ENCODE measurements at regions not wholly inside any gene's neighbourhood (a gene's known extent, or its start where the extent isn't known, plus 50 kb on each side); places are given as distances from the start of the nearest gene placed in this dataset.

DNA sequence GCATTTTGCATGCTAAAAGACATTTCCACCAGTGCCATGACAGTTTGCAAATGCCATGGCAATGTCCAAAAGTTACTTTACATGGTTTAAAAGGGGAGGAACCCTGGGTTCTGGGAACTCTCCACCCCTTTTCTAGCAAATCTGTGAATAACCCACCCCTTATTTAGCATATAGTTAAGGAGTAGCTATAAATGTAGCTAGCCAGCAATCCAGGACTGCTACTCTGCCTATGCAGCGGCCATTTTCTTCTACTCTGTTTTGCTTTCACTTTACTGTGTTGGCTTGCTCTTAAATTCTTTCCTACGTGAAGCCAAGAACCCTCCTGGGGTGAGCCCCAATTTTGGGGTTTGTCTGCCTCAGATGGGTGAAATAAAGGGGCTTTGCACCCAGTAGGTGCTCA is 141.0 kb downstream of the PTPN11 start:
- Mint-ChIP-seq H3K36me3 (no peaks in the 10 kb centered on the region), H3K4me3 (no peak overlapping the region), H3K27me3 (peaks cover 12% of the 10 kb centered on the region), H3K9me3 (no peaks in the 10 kb centered on the region), H3K4me1 (no peaks in the 10 kb centered on the region), H3K27ac (no peak overlapping the region)
- ATAC-seq = no peak

DNA sequence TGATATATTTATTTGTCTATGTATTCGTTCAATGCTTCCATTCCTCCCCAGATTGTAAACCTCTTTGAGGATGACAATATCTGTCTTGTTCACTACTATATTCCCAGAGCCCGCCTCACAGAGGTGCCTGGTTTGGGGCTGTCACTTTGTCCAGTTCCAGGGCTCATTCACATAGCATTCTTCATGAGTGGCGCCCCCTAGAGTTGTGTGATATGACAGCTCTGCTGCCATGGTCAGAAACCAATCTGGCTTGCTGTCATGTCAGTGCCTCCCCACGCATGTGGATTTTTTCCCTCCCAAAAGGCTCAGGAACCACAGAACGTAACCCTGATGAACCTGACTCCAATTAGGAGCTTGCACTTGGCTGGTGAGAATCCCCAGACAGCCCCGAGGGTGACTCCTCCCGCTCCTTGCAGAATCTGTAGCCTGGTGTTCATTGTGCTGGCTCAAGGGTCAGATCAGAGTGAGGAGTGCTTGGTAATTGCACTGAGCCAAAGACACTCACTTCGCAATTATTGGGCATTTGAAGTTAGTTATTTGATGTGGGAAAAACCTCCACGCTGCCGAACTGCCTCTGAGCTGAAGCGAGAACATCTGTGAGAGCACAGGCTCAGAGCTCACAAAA is 145.5 kb downstream of the PTPN11 start:
- Mint-ChIP-seq H3K4me1 (no peaks in the 10 kb centered on the region), H3K27ac (no peak overlapping the region), H3K36me3 (no peaks in the 10 kb centered on the region), H3K9me3 (no peaks in the 10 kb centered on the region), H3K27me3 (peaks cover 33% of the 10 kb centered on the region), H3K4me3 (no peak overlapping the region)
- no peak for ATAC-seq

DNA sequence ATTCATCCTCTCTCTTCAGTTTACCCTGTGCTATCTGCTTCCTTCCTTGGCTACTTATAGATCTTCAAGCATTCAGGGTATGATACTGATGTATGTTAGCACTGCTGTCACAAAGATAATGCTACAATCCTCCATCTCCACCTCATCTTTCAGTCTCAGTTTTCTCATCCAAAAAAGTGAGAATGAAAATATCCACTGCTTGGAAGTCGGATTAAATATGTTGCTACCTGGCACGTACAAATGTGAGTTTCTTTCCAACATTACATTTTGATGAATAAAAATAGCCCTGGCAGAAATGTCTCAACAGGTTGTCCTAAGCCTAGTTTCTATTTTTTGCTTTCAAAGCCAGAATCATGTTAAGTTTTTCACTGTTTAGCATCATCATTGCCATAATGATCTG is 149.9 kb downstream of the PTPN11 start:
- no peak overlapping the region for H3K27ac Mint-ChIP-seq
- H3K9me3 Mint-ChIP-seq = no peaks in the 10 kb centered on the region
- no peak for ATAC-seq
- peaks cover 61% of the 10 kb centered on the region for H3K27me3 Mint-ChIP-seq
- H3K4me1 Mint-ChIP-seq = no peaks in the 10 kb centered on the region
- no peak overlapping the region for H3K4me3 Mint-ChIP-seq
- no peaks in the 10 kb centered on the region for H3K36me3 Mint-ChIP-seq

DNA sequence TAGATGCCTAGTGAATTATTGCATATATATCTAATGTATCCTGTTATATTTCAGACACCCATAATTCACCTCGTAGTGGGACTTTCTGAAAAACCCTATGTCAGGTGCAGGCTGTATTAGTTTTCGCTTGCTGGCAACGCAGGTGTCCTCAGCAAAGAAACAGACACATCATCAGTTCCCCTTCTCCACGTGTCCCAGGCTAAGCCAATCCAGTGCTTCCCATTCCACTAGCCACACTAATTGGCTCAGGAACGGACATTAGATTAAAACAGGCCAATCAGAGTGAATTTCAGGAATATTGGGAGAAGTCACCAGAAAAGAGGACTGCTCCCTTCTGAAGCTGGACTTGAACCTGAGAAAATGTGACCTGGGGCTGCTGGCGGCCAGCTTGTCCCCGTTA is 151.3 kb downstream of the PTPN11 start:
- no peaks in the 10 kb centered on the region for H3K36me3 Mint-ChIP-seq
- no peak overlapping the region for H3K4me3 Mint-ChIP-seq
- H3K4me1 Mint-ChIP-seq = no peaks in the 10 kb centered on the region
- peaks cover 55% of the 10 kb centered on the region for H3K27me3 Mint-ChIP-seq
- no peaks in the 10 kb centered on the region for H3K9me3 Mint-ChIP-seq
- H3K27ac Mint-ChIP-seq = no peak overlapping the region
- ATAC-seq = no peak

DNA sequence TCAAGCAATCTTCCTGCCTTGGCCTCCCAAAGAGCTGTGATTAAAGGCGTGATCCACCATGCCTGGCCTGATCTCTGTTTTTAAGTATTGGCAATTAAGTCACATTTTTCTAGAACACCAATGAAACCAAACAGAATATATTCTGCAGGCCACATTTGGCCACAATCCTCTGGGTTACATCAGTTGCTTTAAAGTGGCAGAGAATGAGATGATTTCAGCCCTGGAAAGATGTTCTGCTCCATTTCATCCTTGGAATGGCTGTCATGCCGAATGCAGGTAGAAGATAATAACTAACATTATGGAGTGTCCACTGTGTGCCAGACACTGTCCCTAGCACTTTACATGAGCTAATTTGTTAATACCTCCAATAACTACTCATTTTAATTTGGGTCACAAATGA is 154.4 kb downstream of the PTPN11 start:
- no peak overlapping the region for H3K27ac Mint-ChIP-seq
- no peaks in the 10 kb centered on the region for H3K9me3 Mint-ChIP-seq
- no peaks in the 10 kb centered on the region for H3K36me3 Mint-ChIP-seq
- H3K4me1 Mint-ChIP-seq = no peaks in the 10 kb centered on the region
- peaks cover 53% of the 10 kb centered on the region for H3K27me3 Mint-ChIP-seq
- no peak overlapping the region for H3K4me3 Mint-ChIP-seq
- ATAC-seq = no peak

DNA sequence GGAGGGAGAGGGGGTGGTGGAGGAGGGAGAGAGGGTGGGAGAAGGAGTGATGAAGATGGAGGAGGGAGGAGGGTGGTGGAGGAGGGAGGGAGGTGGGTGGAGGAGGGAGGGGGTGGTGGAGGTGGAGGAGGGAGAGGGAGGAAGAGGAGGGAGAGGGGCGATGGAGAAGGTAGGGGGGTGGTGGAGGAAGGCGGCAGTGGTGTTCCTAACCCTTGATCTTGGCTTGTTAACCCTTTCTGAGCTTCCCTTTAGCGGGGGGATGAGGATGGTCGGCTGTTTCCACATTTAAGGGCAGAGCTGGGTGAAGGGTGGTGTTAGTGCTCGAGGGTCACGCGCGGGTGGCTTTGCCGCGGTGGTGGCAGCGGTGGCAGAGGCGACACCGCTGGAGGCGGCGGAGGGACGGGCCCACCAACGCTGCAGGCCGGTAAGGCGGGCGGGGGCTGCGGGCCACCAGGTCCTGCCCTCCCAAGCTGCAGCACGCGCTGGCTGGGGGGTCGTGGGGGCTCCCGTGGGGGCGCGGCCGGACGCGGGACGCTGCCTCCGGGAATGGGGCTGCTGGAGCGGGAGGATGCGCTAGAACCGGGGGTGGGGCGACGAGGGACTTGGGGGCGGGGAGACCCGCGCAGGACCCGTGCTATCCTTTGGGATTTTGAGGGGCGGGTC is 156.3 kb downstream of the PTPN11 start:
- Mint-ChIP-seq H3K27ac (no peak overlapping the region), H3K27me3 (peaks cover 51% of the 10 kb centered on the region), H3K9me3 (no peaks in the 10 kb centered on the region), H3K4me1 (no peaks in the 10 kb centered on the region), H3K36me3 (no peaks in the 10 kb centered on the region), H3K4me3 (no peak overlapping the region)
- peak; percentile 13 for ATAC-seq

DNA sequence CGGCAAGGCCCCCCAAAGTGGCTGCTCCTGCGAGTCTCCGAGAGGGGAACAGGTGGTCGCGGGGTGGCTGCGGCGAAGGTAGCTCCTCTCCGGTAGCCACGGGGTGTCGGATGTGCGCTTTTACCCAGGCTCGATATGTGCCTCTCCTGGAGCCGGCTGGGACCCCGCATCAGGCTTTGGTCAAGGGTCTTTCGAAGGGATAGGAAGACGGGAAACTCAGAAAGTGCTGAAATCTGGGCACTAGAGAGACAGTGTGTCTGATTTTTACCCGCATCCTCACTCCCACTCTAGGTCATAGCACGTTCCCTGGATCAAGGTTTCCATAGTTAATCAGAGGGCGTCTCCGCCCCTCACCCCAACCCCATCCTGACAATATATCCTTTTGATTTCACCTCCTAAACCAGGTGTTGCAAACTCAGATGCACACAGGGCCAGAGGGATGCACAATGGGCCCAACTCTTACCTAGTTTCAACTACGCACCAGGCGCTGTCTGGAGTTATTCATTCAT is 156.9 kb downstream of the PTPN11 start:
- no peak overlapping the region for H3K4me3 Mint-ChIP-seq
- H3K27me3 Mint-ChIP-seq = peaks cover 50% of the 10 kb centered on the region
- H3K27ac Mint-ChIP-seq = no peak overlapping the region
- ATAC-seq = no peak
- no peaks in the 10 kb centered on the region for H3K36me3 Mint-ChIP-seq
- H3K4me1 Mint-ChIP-seq = no peaks in the 10 kb centered on the region
- no peaks in the 10 kb centered on the region for H3K9me3 Mint-ChIP-seq

DNA sequence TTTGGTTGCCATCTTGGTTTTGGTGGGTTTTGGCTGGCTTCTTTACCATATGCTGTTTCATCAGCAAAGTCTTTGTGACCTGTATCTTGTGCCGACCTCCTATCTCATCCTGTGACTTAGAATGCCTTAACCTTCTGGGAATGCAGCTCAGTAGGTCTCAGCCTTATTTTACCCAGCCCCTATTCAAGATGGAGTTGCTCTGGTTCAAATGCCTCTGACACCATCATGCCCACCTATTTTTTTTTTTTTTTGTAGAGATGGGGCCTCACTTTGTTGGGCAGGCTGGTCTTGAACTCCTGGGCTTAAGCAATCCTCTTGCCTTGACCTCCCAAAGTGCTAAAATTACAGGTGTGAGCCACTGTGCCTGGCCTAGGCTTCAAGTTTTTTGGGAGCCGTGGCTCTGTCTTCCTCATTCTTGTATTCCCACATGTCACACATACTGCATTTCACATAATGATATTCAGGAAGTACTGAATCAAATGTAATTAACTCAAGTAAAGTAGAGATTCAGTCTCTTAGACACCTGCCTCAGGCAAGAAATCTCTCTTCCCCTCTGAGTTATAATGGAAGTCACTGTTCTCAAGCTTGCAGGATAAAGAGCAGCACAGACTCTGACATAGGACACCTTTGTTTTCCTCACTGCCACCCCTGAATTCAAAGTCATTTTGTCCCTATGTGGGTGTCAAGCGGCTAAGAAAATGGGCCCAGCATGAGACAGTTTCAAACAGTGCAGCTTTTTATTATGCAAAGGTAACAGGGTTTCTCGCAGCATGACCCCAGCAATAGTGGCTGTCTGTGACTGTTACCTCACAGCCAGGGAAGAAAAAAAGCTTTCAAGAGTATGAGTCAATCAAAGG is 159.0 kb downstream of the PTPN11 start:
- H3K27me3 Mint-ChIP-seq = peaks cover 33% of the 10 kb centered on the region
- H3K27ac Mint-ChIP-seq = no peak overlapping the region
- no peak for ATAC-seq
- H3K9me3 Mint-ChIP-seq = no peaks in the 10 kb centered on the region
- no peaks in the 10 kb centered on the region for H3K36me3 Mint-ChIP-seq
- H3K4me1 Mint-ChIP-seq = no peaks in the 10 kb centered on the region
- H3K4me3 Mint-ChIP-seq = no peak overlapping the region

DNA sequence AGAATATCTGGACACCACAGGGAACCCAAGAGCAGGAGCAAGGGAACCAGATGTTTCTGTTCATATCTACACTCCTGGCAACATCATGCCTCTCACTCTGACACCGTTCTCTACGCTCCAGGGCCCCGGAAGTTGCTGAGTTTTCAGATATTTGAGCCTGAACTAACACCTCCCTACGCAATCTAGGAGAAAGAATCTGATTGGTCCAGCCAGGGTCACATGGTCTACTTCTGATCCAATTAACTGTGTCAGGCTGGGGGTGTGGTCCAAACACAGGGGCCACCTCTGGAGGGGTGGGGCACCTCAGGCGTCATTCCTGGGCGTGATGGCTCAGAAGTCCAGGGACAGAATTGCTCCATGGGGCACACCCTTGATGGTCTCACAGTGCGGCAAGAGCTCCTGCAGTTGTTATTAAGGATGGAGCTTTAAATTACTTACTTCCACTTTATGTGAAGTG is 165.5 kb downstream of the PTPN11 start:
- Mint-ChIP-seq H3K27ac (no peak overlapping the region), H3K36me3 (no peaks in the 10 kb centered on the region), H3K9me3 (peaks cover 8% of the 10 kb centered on the region), H3K4me3 (no peak overlapping the region), H3K4me1 (no peaks in the 10 kb centered on the region), H3K27me3 (peaks cover 37% of the 10 kb centered on the region)
- no peak for ATAC-seq

DNA sequence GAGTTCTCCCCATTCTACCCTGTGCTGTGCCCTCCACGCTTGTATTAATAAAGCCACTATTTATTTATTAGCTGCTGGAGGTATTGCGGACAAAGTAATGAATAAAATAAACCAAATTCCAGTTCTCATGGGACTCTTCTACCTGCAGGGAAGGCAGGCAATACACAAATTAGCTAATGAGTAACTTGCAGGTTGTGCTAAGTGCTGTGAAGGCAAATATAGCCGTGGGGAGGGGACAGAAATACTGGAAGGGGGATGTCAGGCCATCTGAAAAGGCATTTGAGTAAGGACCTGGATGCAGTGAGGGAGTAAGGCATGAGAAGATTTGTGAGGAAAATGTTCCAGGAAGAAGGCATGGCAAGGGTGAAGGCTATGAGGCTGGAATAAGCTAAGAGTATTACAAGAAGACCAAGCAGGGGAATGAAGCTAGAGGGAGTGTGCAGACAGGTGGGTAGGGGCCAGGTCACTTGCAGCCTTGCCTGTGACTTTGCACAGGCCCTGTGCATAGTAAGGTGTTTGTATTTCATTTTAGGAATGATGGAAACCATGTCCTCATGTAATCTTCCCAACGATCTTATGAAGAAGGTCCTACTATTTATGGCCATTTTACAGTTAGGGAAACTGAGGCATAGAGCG is 167.5 kb downstream of the PTPN11 start:
- no peak for ATAC-seq
- H3K4me1 Mint-ChIP-seq = no peaks in the 10 kb centered on the region
- H3K36me3 Mint-ChIP-seq = no peaks in the 10 kb centered on the region
- peaks cover 11% of the 10 kb centered on the region for H3K9me3 Mint-ChIP-seq
- H3K27me3 Mint-ChIP-seq = peaks cover 32% of the 10 kb centered on the region
- no peak overlapping the region for H3K4me3 Mint-ChIP-seq
- H3K27ac Mint-ChIP-seq = no peak overlapping the region

DNA sequence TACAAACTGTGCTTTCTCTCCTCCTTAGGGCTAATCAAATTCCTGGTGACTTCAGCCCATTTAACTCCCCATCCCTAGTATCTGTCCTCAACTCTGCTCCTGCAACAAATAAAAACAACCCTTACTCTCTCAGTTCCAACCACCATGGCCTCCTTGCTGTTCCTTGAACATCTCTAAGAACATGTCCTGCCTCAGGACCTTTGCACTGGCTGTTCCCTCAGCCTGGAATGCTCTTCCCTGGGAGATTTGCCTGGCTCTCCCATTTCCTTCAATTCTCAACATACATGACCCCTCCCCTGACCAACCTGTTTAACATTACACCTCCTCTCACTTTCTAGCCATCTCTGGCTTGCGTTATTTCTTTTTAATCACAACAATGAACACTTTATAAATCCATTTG is 170.5 kb downstream of the PTPN11 start:
- H3K4me1 Mint-ChIP-seq = no peaks in the 10 kb centered on the region
- H3K27ac Mint-ChIP-seq = no peak overlapping the region
- H3K4me3 Mint-ChIP-seq = no peak overlapping the region
- peaks cover 30% of the 10 kb centered on the region for H3K27me3 Mint-ChIP-seq
- H3K9me3 Mint-ChIP-seq = peaks cover 12% of the 10 kb centered on the region
- H3K36me3 Mint-ChIP-seq = no peaks in the 10 kb centered on the region
- ATAC-seq = no peak

DNA sequence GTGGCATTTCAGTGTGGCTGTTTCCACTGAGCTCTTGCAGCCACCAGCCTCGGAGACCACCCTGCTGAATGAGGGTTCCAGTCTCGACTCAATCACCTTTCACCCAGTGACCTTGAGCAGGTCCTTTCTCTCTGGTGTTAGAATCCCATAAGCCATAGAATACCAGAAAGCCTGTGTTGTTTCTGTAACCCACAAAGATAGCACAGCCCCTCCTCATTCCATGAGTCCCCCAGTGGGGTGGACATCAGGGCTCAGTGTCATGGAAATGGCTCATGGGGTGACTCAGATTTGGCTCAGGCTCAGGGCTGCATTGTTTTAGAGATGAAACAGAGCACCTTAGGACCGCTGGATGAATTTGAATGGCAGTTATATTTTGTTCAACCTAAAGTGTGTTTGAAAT is 171.5 kb downstream of the PTPN11 start:
- no peak overlapping the region for H3K27ac Mint-ChIP-seq
- ATAC-seq = no peak
- no peaks in the 10 kb centered on the region for H3K4me1 Mint-ChIP-seq

DNA sequence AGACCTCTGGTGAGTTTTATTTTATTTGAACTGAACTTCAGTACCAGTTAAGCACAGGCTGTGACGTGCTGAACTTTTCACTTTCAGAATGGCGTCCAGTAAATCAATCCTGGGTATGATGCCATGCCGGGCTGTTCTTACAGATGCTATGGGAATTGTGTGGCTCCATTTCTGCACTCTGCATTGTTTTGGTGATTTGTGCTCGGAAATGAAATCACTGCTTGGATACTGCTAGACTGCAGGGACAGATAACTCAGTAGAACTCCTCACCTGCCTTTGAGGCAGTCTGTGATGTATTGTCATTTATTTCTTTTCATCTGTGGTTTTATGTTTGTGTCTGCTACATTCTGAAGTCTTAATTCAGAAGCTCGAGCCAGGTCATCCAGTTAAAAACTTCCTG is 172.7 kb downstream of the PTPN11 start:
- Mint-ChIP-seq H3K36me3 (no peaks in the 10 kb centered on the region), H3K4me3 (no peak overlapping the region), H3K27ac (no peak overlapping the region), H3K4me1 (no peaks in the 10 kb centered on the region), H3K9me3 (peaks cover 11% of the 10 kb centered on the region), H3K27me3 (peaks cover 38% of the 10 kb centered on the region)
- no peak for ATAC-seq

More for the DNA sequence above, 171.5 kb downstream of the PTPN11 start:
- Mint-ChIP-seq H3K36me3 (no peaks in the 10 kb centered on the region), H3K27me3 (peaks cover 26% of the 10 kb centered on the region), H3K4me3 (no peak overlapping the region), H3K9me3 (peaks cover 14% of the 10 kb centered on the region)

DNA sequence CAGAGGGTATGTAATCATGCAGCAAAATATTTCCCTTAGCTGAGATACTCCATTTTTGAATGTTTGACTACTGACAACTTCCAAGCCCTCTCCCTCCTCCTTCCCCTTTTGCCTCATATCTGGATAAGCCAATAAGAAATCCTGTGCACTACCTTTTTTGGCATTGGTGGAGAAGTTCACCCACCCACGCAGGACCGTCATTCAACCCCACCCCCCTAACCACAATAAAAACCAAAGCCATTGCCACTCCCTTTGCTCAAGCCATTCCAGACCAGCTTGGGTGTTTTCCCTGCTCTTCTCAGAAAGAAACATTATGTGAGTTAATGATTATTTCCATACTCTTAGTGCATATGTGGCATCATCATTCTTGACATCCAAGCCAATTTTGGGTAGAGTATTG is 176.7 kb downstream of the PTPN11 start:
- H3K27me3 Mint-ChIP-seq = peaks cover 41% of the 10 kb centered on the region

DNA sequence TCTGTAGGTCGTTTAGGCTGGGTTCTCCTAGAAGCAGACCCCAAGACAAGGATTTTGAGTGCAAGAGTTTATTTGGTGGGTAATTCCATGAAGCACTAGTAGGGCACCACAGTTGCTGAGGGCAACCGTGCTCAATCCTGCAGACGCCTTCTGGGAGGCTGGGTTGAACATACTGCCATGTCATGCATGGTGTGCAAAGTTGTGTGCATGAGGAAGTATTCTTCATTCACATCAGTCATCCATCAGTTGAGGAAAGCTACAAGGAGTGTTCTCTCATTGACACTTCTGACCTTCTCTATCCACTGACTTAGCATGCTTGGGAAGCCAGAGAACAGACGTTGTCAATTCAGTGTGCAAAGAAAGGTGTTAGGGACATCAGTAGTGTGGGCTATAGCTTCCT is 179.2 kb downstream of the PTPN11 start:
- H3K27ac Mint-ChIP-seq = no peak overlapping the region
- no peaks in the 10 kb centered on the region for H3K4me1 Mint-ChIP-seq
- H3K36me3 Mint-ChIP-seq = no peaks in the 10 kb centered on the region
- ATAC-seq = no peak
- H3K4me3 Mint-ChIP-seq = no peak overlapping the region
- H3K9me3 Mint-ChIP-seq = peaks cover 10% of the 10 kb centered on the region
- H3K27me3 Mint-ChIP-seq = peaks cover 48% of the 10 kb centered on the region

More for the DNA sequence above, 176.7 kb downstream of the PTPN11 start:
- Mint-ChIP-seq H3K36me3 (no peaks in the 10 kb centered on the region), H3K9me3 (peaks cover 5% of the 10 kb centered on the region), H3K4me1 (no peaks in the 10 kb centered on the region), H3K4me3 (no peak overlapping the region), H3K27ac (no peak overlapping the region)
- no peak for ATAC-seq

Data from stimulated activated memory B cell treated with anti-CD40 and anti-IgM and Interleukin-4, amounts not matched to agents 10 μg/mL and 1 μg/mL and 100 μg/mL, for 72 hours (primary cell).